HepG2 (cell line): ENCODE measurements at regions not wholly inside any gene's neighbourhood (a gene's known extent, or its start where the extent isn't known, plus 50 kb on each side); places are given as distances from the start of the nearest gene placed in this dataset.

Experiments used
- ATAC-seq: fragments of 200-7000 bp; cut with Tn5 transposase; 3 replicates; pipeline ENCODE4 v1.9.1; 2020; ENCODE audit warnings: mild to moderate bottlenecking, moderate library complexity
- BruUV-seq: library from RNA; stranded (reverse); fragments of 400-500 nt; replicated peaks from 2 replicates; lab custom pipeline; 2021; lab: Mats Ljungman, UMichigan
- CTCF ChIA-PET: fragments of 300-600 bp; formaldehyde crosslinking; extraction: SDS; loops from one replicate; lab custom pipeline; 2021; ENCODE audit warnings: low total read pairs, inconsistent platforms, low intra/inter-chr PET ratio; lab: Yijun Ruan, JAX
- POLR2A ChIA-PET: fragments of 350-600 bp; sonication (Branson Sonifier 250); formaldehyde crosslinking; loops from one replicate; lab custom pipeline; 2020; ENCODE audit warnings: antibody characterized with exemption, inconsistent platforms; lab: Yijun Ruan, JAX
- DNase-seq: peaks from one replicate; pipeline ENCODE4 v3.0.0-alpha.2; 2015; ENCODE audit warnings: low spot score
- FAIRE-seq: peaks from 3 replicates; lab custom pipeline; 2011; peaks lifted over from hg19 to GRCh38; lab: Jason Lieb, UNC
- H2AFZ ChIP-seq: one replicate; pipeline ENCODE4 v1.6.1; 2011; ENCODE audit warnings: low read length, inconsistent platforms
- H3K27ac ChIP-seq: fragments of 300-600 bp; 3 replicates; pipeline ENCODE4 v1.8.0; 2011; ENCODE audit warnings: mixed run types, mild to moderate bottlenecking, mixed read lengths, low read length, inconsistent platforms; ENCODE audit not compliant: insufficient read depth; ENCODE audit errors: extremely low read length
- H3K27me3 ChIP-seq, 2 experiments: fragments of 200-600 bp in 1 of 2; 2 replicates in 1 of 2; 3 replicates in 1 of 2; pipeline versions ENCODE4 v1.6.0 to v1.8.0; 2011; ENCODE audit warnings: low read length in 2 of 2, mild to moderate bottlenecking in 2 of 2, moderate library complexity in 2 of 2, inconsistent platforms in 1 of 2; ENCODE audit not compliant: insufficient read depth in 2 of 2, control insufficient read depth in 1 of 2
- H3K36me3 ChIP-seq, 2 experiments: fragments of 200-600 bp in 1 of 2; replicated peaks in 1 of 2; 2 replicates in 1 of 2; 3 replicates in 1 of 2; pipeline versions ENCODE4 v1.5.1 to v1.8.0; 2011; ENCODE audit warnings: low read length in 2 of 2, inconsistent platforms in 1 of 2; ENCODE audit not compliant: insufficient read depth in 2 of 2, control insufficient read depth in 1 of 2
- H3K4me1 ChIP-seq: 2 replicates; pipeline ENCODE4 v1.5.1; 2012; ENCODE audit warnings: low read length, inconsistent platforms; ENCODE audit not compliant: insufficient read depth
- H3K4me2 ChIP-seq: 2 replicates; pipeline ENCODE4 v1.6.0; 2011; ENCODE audit warnings: low read depth, low read length, inconsistent platforms
- H3K4me3 ChIP-seq, 3 experiments: fragments of 200-600 bp in 1 of 3; sonication (generic), shearing (Covaris generic) in 1 of 3; replicated peaks in 1 of 3; 2 replicates each; pipeline ENCODE4 v1.5.1; 2011 to 2016; ENCODE audit warnings: low read length in 3 of 3, inconsistent platforms in 2 of 3, low read depth in 2 of 3, mild to moderate bottlenecking in 2 of 3, control low read depth in 1 of 3, mixed read lengths in 1 of 3; ENCODE audit not compliant: insufficient read depth in 1 of 3
- H3K79me2 ChIP-seq: one replicate; pipeline ENCODE4 v1.6.1; 2011; ENCODE audit warnings: low read length, inconsistent platforms; ENCODE audit not compliant: insufficient read depth
- H3K9ac ChIP-seq: 2 replicates; pipeline ENCODE4 v1.6.0; 2011; ENCODE audit warnings: mild to moderate bottlenecking, low read depth, low read length, inconsistent platforms; ENCODE audit not compliant: insufficient read depth
- H3K9me3 ChIP-seq: 2 replicates; pipeline ENCODE4 v1.5.1; 2012; ENCODE audit warnings: mild to moderate bottlenecking, low read length
- H4K20me1 ChIP-seq: 2 replicates; pipeline ENCODE4 v1.6.0; 2011; ENCODE audit warnings: inconsistent platforms, mild to moderate bottlenecking, low read length, moderate library complexity; ENCODE audit not compliant: insufficient read depth
- GZF1 ChIP-seq: sonication (generic); formaldehyde crosslinking; IDR thresholded peaks from 2 replicates; pipeline ENCODE4 v1.5.1; 2020; ENCODE audit warnings: mild to moderate bottlenecking, missing genetic modification reagents
- HNRNPH1 ChIP-seq: fragments of 200-400 bp; formaldehyde crosslinking; optimal IDR thresholded peaks from 2 replicates; pipeline ENCODE3; 2017; ENCODE audit warnings: mild to moderate bottlenecking, low read depth, low read length
- MNT ChIP-seq: fragments of 450-650 bp; IDR thresholded peaks from 2 replicates; pipeline ENCODE4 v1.6.1; 2016
- NAIF1 ChIP-seq: sonication (generic); formaldehyde crosslinking; IDR thresholded peaks from 2 replicates; pipeline ENCODE4 v1.5.0; 2020; ENCODE audit warnings: mild to moderate bottlenecking, missing genetic modification reagents, borderline replicate concordance
- RAD51 ChIP-seq: fragments of 450-650 bp; IDR thresholded peaks from 2 replicates; pipeline ENCODE4 v1.6.1; 2016; ENCODE audit warnings: borderline replicate concordance
- TEAD2 ChIP-seq: sonication (generic); formaldehyde crosslinking; IDR thresholded peaks from 2 replicates; pipeline ENCODE4 v1.9.0; 2021; ENCODE audit warnings: missing genetic modification reagents
- ZFP90 ChIP-seq: sonication (generic); formaldehyde crosslinking; IDR thresholded peaks from 2 replicates; pipeline ENCODE4 v1.8.0; 2022; ENCODE audit warnings: missing genetic modification reagents, mild to moderate bottlenecking, inconsistent platforms, borderline replicate concordance
- ZNF318 ChIP-seq: sonication (generic); formaldehyde crosslinking; IDR thresholded peaks from 2 replicates; pipeline ENCODE4 v1.4.0; 2020; ENCODE audit warnings: mild to moderate bottlenecking, missing genetic modification reagents
- ZSCAN9 ChIP-seq: IDR thresholded peaks from 2 replicates; pipeline ENCODE4 v1.6.1; 2016; ENCODE audit warnings: borderline replicate concordance
- WGBS: methylation state at CpG from one replicate; pipeline ENCODE4 v1.1.6; 2017; ENCODE audit warnings: low lambda C conversion rate; 5-methylcytosine and 5-hydroxymethylcytosine counted together
- in situ Hi-C: cut with HindIII; loops from 2 replicates; pipeline ENCODE4 v1.10.0; 2017; ENCODE audit warnings: low pct_unique_long_range_greater_than_20kb; ENCODE audit not compliant: extremely low pct_ligation_motif_present
- intact Hi-C: fragments of 100-400 bp; cut with micrococcal nuclease; formaldehyde crosslinking; loops from one replicate; pipeline ENCODE4 v1.10.0; 2022; ENCODE audit not compliant: unreplicated experiment

GRCh38 chr4:8709050-8709728, 116.6 kb downstream of the CPZ start:
- H3K4me2 ChIP-seq, result no peak overlapping the region
- DNase-seq (no peak), FAIRE-seq (no peak)
- no peak overlapping the region for H2AFZ ChIP-seq
- 15% methylated on average over 7 of the region's 15 CpGs for WGBS
- H4K20me1 ChIP-seq, result no peaks in the 10 kb centered on the region
- in situ Hi-C loops (no loop called here), intact Hi-C loops (no loop called here)
- H3K36me3 ChIP-seq, result no peaks in the 10 kb centered on the region
- no peaks in the 10 kb centered on the region for H3K4me1 ChIP-seq
- no peak for TF ChIP-seq GZF1 (CRISPR knock-in tag)
- TF ChIP-seq RAD51, result no peak
- TF ChIP-seq MNT, result no peak
- TF ChIP-seq ZNF318, result no peak
- no peak for TF ChIP-seq TEAD2 (CRISPR knock-in tag)
- TF ChIP-seq ZSCAN9 (CRISPR knock-in tag), result no peak
- TF ChIP-seq HNRNPH1, result no peak
- TF ChIP-seq NAIF1 (CRISPR knock-in tag), result no peak
- TF ChIP-seq ZFP90, result no peak
- TF ChIP-seq, all 625 proteins: peak for 0
- no TSS peak for BruUV-seq
- no peaks in the 10 kb centered on the region for H3K79me2 ChIP-seq
- ChIA-PET CTCF (no interaction called here), POLR2A (no interaction called here)
- peaks cover 3 to 57% of the 10 kb centered on the region in 2 experiments; a peak in 4 of 5 replicates for H3K27me3 ChIP-seq
- no peak overlapping the region for H3K9ac ChIP-seq
- H3K9me3 ChIP-seq, result peaks cover 19% of the 10 kb centered on the region
- no peak overlapping the region for H3K4me3 ChIP-seq
- no peak overlapping the region for H3K27ac ChIP-seq
- ATAC-seq, result no peak
